Activated CD4-positive, CD25-positive, alpha-beta regulatory T cell (primary cell): ENCODE measurements at regions not wholly inside any gene's neighbourhood (a gene's known extent, or its start where the extent isn't known, plus 50 kb on each side); places are given as distances from the start of the nearest gene placed in this dataset.

Source experiments
- DNase-seq, 4 experiments: peaks; one replicate each; lab custom pipeline; 2025; lab: John Stamatoyannopoulos, UW

GRCh38 chr1:58862728-58863385 is 79.0 kb upstream of the JUN start:
- DNase-seq = no peak

- DNase-seq = no peak
Measured at GRCh38 chr1:58864654-58865053, 80.8 kb upstream of the JUN start.

GRCh38 chr1:58866578-58866977 is 82.7 kb upstream of the JUN start:
- DNase-seq = no peak

GRCh38 chr1:58869638-58870297 is 85.9 kb upstream of the JUN start:
- DNase-seq = no peak

GRCh38 chr1:58870298-58870676 is 86.4 kb upstream of the JUN start:
- no peak for DNase-seq

- no peak for DNase-seq
Measured at GRCh38 chr1:58874342-58874741, 90.5 kb upstream of the JUN start.

- no peak for DNase-seq
Measured at GRCh38 chr1:58874757-58875755, 91.2 kb upstream of the JUN start.

GRCh38 chr1:58879464-58879863 is 95.6 kb upstream of the JUN start:
- DNase-seq = no peak

GRCh38 chr1:58880592-58880991 is 96.7 kb upstream of the JUN start:
- DNase-seq = no peak

GRCh38 chr1:58881471-58881994 is 97.7 kb upstream of the JUN start:
- DNase-seq = no peak

- DNase-seq = no peak
Measured at GRCh38 chr1:58882322-58882948, 98.6 kb upstream of the JUN start.

- DNase-seq = no peak
Measured at GRCh38 chr1:58883037-58883887, 99.4 kb upstream of the JUN start.

- no peak for DNase-seq
Measured at GRCh38 chr1:58883888-58884482, 100.1 kb upstream of the JUN start.

GRCh38 chr1:58884706-58885661 is 101.1 kb upstream of the JUN start:
- DNase-seq = no peak

- no peak for DNase-seq
Measured at GRCh38 chr1:58885998-58886397, 102.2 kb upstream of the JUN start.

GRCh38 chr1:58886611-58887010 is 102.8 kb upstream of the JUN start:
- no peak for DNase-seq

GRCh38 chr1:58887059-58887458 is 103.2 kb upstream of the JUN start:
- no peak for DNase-seq

GRCh38 chr1:58888833-58889232 is 105.0 kb upstream of the JUN start:
- no peak for DNase-seq

- DNase-seq = no peak
Measured at GRCh38 chr1:58890113-58890512, 106.3 kb upstream of the JUN start.

- no peak for DNase-seq
Measured at GRCh38 chr1:58890609-58891008, 106.8 kb upstream of the JUN start.
